PFSK-1 (cell line): ENCODE measurements at regions not wholly inside any gene's neighbourhood (a gene's known extent, or its start where the extent isn't known, plus 50 kb on each side); places are given as distances from the start of the nearest gene placed in this dataset.

Experiments
- FOXP2 ChIP-seq: optimal IDR thresholded peaks from 2 replicates; pipeline ENCODE3; 2011; ENCODE audit warnings: borderline replicate concordance, control low read depth, inconsistent platforms; ENCODE audit not compliant: insufficient read depth; ENCODE audit errors: extremely low read length, extremely low read depth
- POLR2AphosphoS5 ChIP-seq: IDR thresholded peaks from 2 replicates; pipeline ENCODE4 v1.6.1; 2012; ENCODE audit warnings: low read depth, mild to moderate bottlenecking, control low read depth, low read length, moderate library complexity
- SIN3A ChIP-seq: IDR thresholded peaks from 2 replicates; pipeline ENCODE4 v1.6.1; 2012; ENCODE audit warnings: mild to moderate bottlenecking, low read length, moderate library complexity, borderline replicate concordance; ENCODE audit not compliant: insufficient read depth
- TAF1 ChIP-seq: IDR thresholded peaks from 2 replicates; pipeline ENCODE4 v1.6.1; 2012; ENCODE audit warnings: low read length, control low read depth, borderline replicate concordance; ENCODE audit not compliant: insufficient read depth
- TF ChIP-seq, protein P1 (sequence below), 2 experiments: IDR thresholded peaks; 2 replicates each; pipeline versions ENCODE4 v1.6.1 to v1.8.0; 2011 to 2012; ENCODE audit warnings: low read depth in 2 of 2, low read length in 2 of 2, control low read depth in 1 of 2, inconsistent platforms in 1 of 2, mild to moderate bottlenecking in 1 of 2, moderate library complexity in 1 of 2; ENCODE audit not compliant: insufficient read depth in 1 of 2

DNA sequence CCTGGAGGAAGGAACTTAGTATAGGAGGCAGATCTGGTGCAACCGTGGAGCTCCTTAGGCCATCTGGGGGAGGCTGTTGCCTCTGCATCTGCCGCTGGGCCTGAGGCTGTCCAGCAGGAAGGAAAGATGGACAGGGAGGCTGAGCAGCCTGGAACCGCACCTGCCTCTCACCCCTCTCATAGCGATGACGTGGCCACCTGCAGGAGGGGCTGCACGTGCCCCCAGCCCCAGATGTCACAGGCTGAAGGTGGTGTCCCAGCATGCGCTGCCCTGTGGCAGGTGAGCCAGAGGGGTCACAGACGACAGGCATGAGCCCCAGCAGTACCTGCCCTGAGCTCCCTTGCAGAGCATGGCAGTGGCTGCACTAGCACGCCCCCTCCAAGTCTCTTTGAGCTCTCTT, 283.9 kb downstream of the ACTR3B start:
- TF ChIP-seq, protein P1, sequence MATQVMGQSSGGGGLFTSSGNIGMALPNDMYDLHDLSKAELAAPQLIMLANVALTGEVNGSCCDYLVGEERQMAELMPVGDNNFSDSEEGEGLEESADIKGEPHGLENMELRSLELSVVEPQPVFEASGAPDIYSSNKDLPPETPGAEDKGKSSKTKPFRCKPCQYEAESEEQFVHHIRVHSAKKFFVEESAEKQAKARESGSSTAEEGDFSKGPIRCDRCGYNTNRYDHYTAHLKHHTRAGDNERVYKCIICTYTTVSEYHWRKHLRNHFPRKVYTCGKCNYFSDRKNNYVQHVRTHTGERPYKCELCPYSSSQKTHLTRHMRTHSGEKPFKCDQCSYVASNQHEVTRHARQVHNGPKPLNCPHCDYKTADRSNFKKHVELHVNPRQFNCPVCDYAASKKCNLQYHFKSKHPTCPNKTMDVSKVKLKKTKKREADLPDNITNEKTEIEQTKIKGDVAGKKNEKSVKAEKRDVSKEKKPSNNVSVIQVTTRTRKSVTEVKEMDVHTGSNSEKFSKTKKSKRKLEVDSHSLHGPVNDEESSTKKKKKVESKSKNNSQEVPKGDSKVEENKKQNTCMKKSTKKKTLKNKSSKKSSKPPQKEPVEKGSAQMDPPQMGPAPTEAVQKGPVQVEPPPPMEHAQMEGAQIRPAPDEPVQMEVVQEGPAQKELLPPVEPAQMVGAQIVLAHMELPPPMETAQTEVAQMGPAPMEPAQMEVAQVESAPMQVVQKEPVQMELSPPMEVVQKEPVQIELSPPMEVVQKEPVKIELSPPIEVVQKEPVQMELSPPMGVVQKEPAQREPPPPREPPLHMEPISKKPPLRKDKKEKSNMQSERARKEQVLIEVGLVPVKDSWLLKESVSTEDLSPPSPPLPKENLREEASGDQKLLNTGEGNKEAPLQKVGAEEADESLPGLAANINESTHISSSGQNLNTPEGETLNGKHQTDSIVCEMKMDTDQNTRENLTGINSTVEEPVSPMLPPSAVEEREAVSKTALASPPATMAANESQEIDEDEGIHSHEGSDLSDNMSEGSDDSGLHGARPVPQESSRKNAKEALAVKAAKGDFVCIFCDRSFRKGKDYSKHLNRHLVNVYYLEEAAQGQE (IDR thresholded peaks at IDR 0.05; ENCODE audit: insufficient read depth in 1 of 2, low read depth in 2 of 2, low read length in 2 of 2), result no peak
- TF ChIP-seq TAF1 (no peak), POLR2AphosphoS5 (no peak), SIN3A (no peak)

DNA sequence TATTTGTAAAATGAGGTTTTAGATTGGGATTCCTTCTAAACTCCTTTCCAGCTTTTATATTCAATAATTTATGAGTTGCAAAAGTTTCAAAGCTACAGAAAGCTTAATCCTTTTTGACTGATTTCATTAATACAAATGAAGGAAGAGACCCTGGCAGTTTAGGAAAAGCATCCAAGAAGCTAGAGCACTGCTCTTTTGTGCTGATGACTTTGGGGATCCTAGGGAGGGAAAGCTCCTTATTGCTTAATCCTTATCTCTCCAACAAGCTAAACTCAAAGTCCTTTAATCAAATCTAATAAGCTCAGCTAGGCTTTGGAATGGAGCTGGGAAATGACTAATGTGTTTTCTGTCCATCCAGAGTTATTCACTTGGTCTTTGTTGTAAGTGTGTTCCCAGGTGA, 285.4 kb downstream of the ACTR3B start:
- TF ChIP-seq FOXP2, result no peak
- TF ChIP-seq POLR2AphosphoS5, result no peak
- no peak for TF ChIP-seq SIN3A
- TF ChIP-seq, protein P1 (IDR thresholded peaks at IDR 0.05; ENCODE audit: insufficient read depth in 1 of 2, low read depth in 2 of 2, low read length in 2 of 2), result no peak
- TF ChIP-seq TAF1, result no peak

DNA sequence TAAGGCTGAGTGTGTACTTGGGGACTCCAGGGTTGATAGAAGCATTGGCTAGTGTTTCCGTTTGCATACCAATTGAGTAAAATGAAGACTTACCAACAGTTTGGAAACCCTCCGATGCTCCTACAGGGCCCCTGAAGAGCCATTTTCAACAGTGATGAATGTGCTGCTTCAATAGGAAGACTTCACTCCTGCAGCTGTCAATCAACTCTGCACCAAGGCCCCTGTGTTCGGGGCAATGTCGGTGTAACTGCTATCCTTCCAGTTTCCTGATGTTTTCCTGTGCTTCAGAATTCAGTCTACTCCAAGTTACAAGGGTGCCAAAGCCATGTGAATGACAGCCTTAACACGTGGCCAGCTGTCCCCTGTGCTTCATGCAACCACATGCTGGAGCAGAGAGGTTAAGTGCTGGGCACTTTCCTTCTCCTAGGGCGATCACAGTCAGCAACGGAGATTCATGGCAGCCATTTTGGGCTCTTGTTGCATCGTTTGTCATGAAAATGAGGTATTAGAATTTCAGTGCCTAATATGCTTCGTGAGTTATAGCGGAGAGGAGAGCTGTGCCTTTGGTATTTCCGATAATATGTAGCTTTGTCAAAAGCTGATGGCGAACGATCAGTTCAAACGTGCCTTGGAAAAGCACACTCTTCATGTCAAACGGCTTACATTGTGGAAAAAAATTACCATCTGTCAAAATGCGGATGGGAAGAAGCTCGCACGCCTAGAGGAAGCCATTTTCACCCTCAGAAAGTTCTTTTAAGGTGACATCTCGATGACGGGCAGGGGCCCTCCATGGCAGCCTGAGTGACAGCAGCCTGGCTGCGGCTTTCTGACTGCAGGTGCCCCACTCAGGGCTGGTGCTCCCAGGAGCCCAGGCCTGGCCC, 287.8 kb downstream of the ACTR3B start:
- TF ChIP-seq FOXP2 (no peak), POLR2AphosphoS5 (no peak), TAF1 (no peak), SIN3A (no peak)
- TF ChIP-seq, protein P1 (IDR thresholded peaks at IDR 0.05; ENCODE audit: insufficient read depth in 1 of 2, low read depth in 2 of 2, low read length in 2 of 2), result no peak

DNA sequence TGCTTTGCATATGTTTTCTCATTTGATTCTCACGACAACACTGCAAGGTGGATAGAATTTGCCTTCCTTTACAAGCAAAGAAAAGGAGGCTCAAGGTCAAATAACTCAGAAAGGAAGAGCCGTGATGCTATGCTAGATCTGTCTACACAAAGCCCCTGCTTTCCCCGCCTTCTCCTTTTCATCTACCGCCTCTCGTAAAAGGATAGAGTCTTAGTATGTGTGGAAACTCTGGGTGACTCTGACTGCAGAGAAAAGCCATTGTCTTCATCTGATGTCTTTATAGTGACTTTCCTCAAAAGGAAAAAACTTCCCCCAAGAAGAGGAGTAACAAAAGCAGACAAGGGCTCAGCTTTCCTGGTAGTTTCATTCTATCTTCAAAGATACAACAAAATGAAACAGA, 292.7 kb downstream of the ACTR3B start:
- TF ChIP-seq, protein P1 (IDR thresholded peaks at IDR 0.05; ENCODE audit: insufficient read depth in 1 of 2, low read depth in 2 of 2, low read length in 2 of 2), result no peak
- TF ChIP-seq POLR2AphosphoS5, result no peak
- TF ChIP-seq SIN3A, result no peak
- no peak for TF ChIP-seq FOXP2
- no peak for TF ChIP-seq TAF1
